Lung (tissue), 12 donors: ENCODE measurements at regions not wholly inside any gene's neighbourhood (a gene's known extent, or its start where the extent isn't known, plus 50 kb on each side); places are given as distances from the start of the nearest gene placed in this dataset. TPM values are rescaled to one million over a fixed set of nuclear protein-coding genes. Genes with fewer than 3 reads are reported as not detected.

ENCODE experiments used
- ATAC-seq: fragments of 200-7000 bp; cut with Tn5 transposase; one replicate; pipeline ENCODE4 v1.9.1; 2020; ENCODE audit warnings: moderate number of reproducible peaks; ENCODE audit not compliant: insufficient read depth, low FRiP score
- DNase-seq, 3 donors: peaks; one replicate each; pipeline ENCODE4 v3.0.0-alpha.2; 2013 to 2017
- H3K27ac ChIP-seq, 2 donors: one replicate each; pipeline ENCODE4 v1.5.1; 2013; ENCODE audit warnings: mild to moderate bottlenecking in 2 of 2, moderate library complexity in 2 of 2, control low read depth in 1 of 2, inconsistent platforms in 1 of 2, low read depth in 1 of 2, low read length in 1 of 2
- H3K27me3 ChIP-seq, 3 donors: one replicate each; pipeline ENCODE4 v1.5.1; 2013; ENCODE audit warnings: low read length in 2 of 3; ENCODE audit not compliant: control insufficient read depth in 3 of 3, insufficient read depth in 3 of 3
- H3K36me3 ChIP-seq, 4 donors: one replicate each; pipeline ENCODE4 v1.5.1; 2013; ENCODE audit warnings: low read length in 4 of 4, mild to moderate bottlenecking in 1 of 4, moderate library complexity in 1 of 4; ENCODE audit not compliant: control insufficient read depth in 4 of 4, insufficient read depth in 4 of 4
- H3K4me1 ChIP-seq, 5 donors: one replicate each; pipeline ENCODE4 v1.5.1; 2013; ENCODE audit warnings: low read length in 5 of 5, mild to moderate bottlenecking in 2 of 5, moderate library complexity in 1 of 5; ENCODE audit not compliant: control insufficient read depth in 5 of 5, insufficient read depth in 5 of 5
- H3K4me3 ChIP-seq: one replicate; pipeline ENCODE4 v1.5.1; 2013; ENCODE audit warnings: mild to moderate bottlenecking, control low read depth, moderate library complexity
- H3K9ac ChIP-seq, 2 donors: one replicate each; pipeline ENCODE4 v1.5.1; 2013; ENCODE audit warnings: low read length in 2 of 2, control low read depth in 1 of 2; ENCODE audit not compliant: insufficient read depth in 1 of 2
- H3K9me3 ChIP-seq, 4 donors: one replicate each; pipeline ENCODE4 v1.5.1; 2013; ENCODE audit warnings: low read length in 3 of 4, mild to moderate bottlenecking in 1 of 4, moderate library complexity in 1 of 4; ENCODE audit not compliant: control insufficient read depth in 4 of 4, insufficient read depth in 3 of 4
- WGBS, 2 donors: extraction: QIAGEN DNeasy Blood & Tissue Kit; methylation state at CpG; one replicate each; pipeline ENCODE4 v1.1.7; 2013; 5-methylcytosine and 5-hydroxymethylcytosine counted together
- small RNA-seq: library from RNA; depleted of rRNA; stranded (forward); fragments of <200 nt; gene quantifications from one replicate; pipeline ENCODE3, GENCODE V24; 2014; ENCODE audit warnings: low replicate concordance
- TF ChIP-seq, protein P1 (sequence below): IDR thresholded peaks from 2 replicates; pipeline ENCODE4 v1.5.1; 2012; ENCODE audit warnings: mild to moderate bottlenecking; ENCODE audit errors: control extremely low read depth, extremely low read depth
- donor health status: control.
- donor health status: control.
- donor health status: Bipolar disorder and iron deficiency.
- donor health status: healthy.
- donor health status: DM: yes; HTN: yes; CAD: no.

DNA sequence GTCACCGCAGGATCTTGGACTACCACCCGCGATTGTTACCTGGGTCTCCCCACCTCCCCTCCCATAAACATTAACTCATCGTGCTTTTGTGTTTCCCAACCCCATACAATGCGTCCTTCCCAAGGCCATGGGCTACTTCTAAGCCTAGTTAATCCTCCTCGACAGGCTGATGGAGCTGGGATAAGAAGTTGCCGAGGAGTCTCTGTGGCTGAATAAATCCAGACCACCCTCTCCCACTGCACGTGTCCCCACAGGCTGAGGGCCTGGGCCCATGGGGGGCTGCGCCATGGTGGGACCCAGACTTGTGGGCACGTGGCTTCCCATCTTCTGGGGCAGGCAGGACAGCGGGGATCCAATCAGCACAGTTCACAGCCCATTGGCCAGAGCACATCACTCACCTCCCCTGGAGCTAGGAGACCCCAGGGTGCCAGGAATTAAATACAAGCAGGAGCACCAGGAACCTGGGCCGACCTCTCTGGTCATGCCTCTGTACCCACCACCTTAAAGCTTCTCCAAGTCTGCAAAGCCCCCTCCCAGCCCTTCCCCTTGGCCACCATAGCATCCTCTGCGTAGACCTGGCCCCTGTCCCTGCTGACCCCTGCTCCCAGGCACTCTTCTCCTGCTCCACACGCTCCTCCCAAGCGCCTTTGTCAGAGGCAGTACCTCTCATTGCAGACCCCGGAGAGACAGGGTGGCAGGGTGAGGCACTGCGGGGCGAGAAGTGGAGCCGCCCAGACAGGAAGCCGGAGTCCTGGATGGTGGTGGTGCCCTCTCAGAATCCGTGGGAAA is 51.0 kb upstream of the ID2 start:
- TF ChIP-seq, protein P1, sequence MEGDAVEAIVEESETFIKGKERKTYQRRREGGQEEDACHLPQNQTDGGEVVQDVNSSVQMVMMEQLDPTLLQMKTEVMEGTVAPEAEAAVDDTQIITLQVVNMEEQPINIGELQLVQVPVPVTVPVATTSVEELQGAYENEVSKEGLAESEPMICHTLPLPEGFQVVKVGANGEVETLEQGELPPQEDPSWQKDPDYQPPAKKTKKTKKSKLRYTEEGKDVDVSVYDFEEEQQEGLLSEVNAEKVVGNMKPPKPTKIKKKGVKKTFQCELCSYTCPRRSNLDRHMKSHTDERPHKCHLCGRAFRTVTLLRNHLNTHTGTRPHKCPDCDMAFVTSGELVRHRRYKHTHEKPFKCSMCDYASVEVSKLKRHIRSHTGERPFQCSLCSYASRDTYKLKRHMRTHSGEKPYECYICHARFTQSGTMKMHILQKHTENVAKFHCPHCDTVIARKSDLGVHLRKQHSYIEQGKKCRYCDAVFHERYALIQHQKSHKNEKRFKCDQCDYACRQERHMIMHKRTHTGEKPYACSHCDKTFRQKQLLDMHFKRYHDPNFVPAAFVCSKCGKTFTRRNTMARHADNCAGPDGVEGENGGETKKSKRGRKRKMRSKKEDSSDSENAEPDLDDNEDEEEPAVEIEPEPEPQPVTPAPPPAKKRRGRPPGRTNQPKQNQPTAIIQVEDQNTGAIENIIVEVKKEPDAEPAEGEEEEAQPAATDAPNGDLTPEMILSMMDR = no peak
- Histone ChIP-seq H3K27ac (no peak overlapping the region), H3K4me3 (no peak overlapping the region), H3K9ac (no peak overlapping the region), H3K9me3 (no peaks in the 10 kb centered on the region), H3K36me3 (no peaks in the 10 kb centered on the region), H3K27me3 (no peaks in the 10 kb centered on the region), H3K4me1 (peaks cover 0 to 33% (median 12%) of the 10 kb centered on the region in 5 donors)
- ATAC-seq (no peak), DNase-seq (no peak)
- WGBS, 2 donors = 91 to 95% methylated on average over 21 of the region's 21 CpGs

GRCh38 chr2:8631465-8632005 is 50.3 kb upstream of the ID2 start:
- TF ChIP-seq, protein P1 = no peak
- H3K9me3 ChIP-seq = no peaks in the 10 kb centered on the region

More at GRCh38 chr2:8631465-8632005, 50.3 kb upstream of the ID2 start:
- no peak for ATAC-seq
- no peak overlapping the region for H3K9ac ChIP-seq
- H3K36me3 ChIP-seq = no peaks in the 10 kb centered on the region
- no peak for DNase-seq
- WGBS, 2 donors = 59 to 83% methylated on average over 10 of the region's 10 CpGs
- no peaks in the 10 kb centered on the region for H3K27me3 ChIP-seq
- no peak overlapping the region for H3K27ac ChIP-seq
- peaks cover 0 to 37% (median 14%) of the 10 kb centered on the region in 5 donors for H3K4me1 ChIP-seq
- H3K4me3 ChIP-seq = no peak overlapping the region

Small RNAs in the stretch of these regions (small RNA-seq; reads per million reads assigned to genes)
- gene AC092580.3 (not detected), gene RNU6ATAC37P (not detected), gene SNRPEP5 (not detected)
